T-cell (primary cell): ENCODE measurements at regions not wholly inside any gene's neighbourhood (a gene's known extent, or its start where the extent isn't known, plus 50 kb on each side); places are given as distances from the start of the nearest gene placed in this dataset.

Experiments
- ATAC-seq, 4 experiments: fragments of 200-7000 bp in 3 of 4; fragments of 150-1000 bp in 1 of 4; cut with Tn5 transposase; replicated peaks in 1 of 4; 1 replicate in 3 of 4; 2 replicates in 1 of 4; pipeline ENCODE4 v1.10.0; 2021; ENCODE audit warnings: moderate library complexity in 3 of 4, mild to moderate bottlenecking in 2 of 4, moderate number of reproducible peaks in 1 of 4
- CTCF ChIA-PET, 2 donors: fragments of 300-600 bp; sonication (Branson Sonifier 250); formaldehyde crosslinking; loops; one replicate each; lab custom pipeline; 2022; ENCODE audit warnings: antibody characterized with exemption in 2 of 2; lab: Charles Lee
- POLR2A ChIA-PET, 2 donors: fragments of 300-600 bp; sonication (Branson Sonifier 250); formaldehyde crosslinking; loops; one replicate each; lab custom pipeline; 2022; ENCODE audit warnings: antibody characterized with exemption in 2 of 2; lab: Charles Lee
- DNase-seq, 35 experiments: peaks; one replicate each; pipeline versions ENCODE4 v3.0.0 to v3.0.0-alpha.2; 2013 to 2023
- H3K27ac ChIP-seq: one replicate; pipeline ENCODE4 v1.5.1; 2013; ENCODE audit warnings: low read length
- H3K27me3 ChIP-seq, 2 experiments: replicated peaks in 1 of 2; 1 replicate in 1 of 2; 2 replicates in 1 of 2; pipeline versions ENCODE4 v1.6.1 to v1.7.0; 2013; ENCODE audit warnings: low read length in 1 of 2, mixed read lengths in 1 of 2; ENCODE audit not compliant: control insufficient read depth in 2 of 2, insufficient read depth in 2 of 2; ENCODE audit errors: extremely low read depth in 1 of 2
- H3K36me3 ChIP-seq, 2 donors: 1 replicate in 1 of 2; 2 replicates in 1 of 2; pipeline versions ENCODE4 v1.6.1 to v1.7.0; 2013; ENCODE audit warnings: low read length in 1 of 2; ENCODE audit not compliant: control insufficient read depth in 2 of 2, insufficient read depth in 1 of 2; ENCODE audit errors: extremely low read depth in 1 of 2
- H3K4me1 ChIP-seq, 2 experiments: 1 replicate in 1 of 2; 2 replicates in 1 of 2; pipeline versions ENCODE4 v1.6.1 to v1.7.0; 2013; ENCODE audit warnings: low read length in 2 of 2, mixed read lengths in 1 of 2; ENCODE audit not compliant: insufficient read depth in 2 of 2, control insufficient read depth in 1 of 2; ENCODE audit errors: extremely low read depth in 1 of 2
- H3K4me3 ChIP-seq, 2 donors: 1 replicate in 1 of 2; 2 replicates in 1 of 2; pipeline versions ENCODE4 v1.5.1 to v1.7.0; 2013; ENCODE audit warnings: mild to moderate bottlenecking in 2 of 2, low read length in 1 of 2, moderate library complexity in 1 of 2; ENCODE audit not compliant: control insufficient read depth in 1 of 2; ENCODE audit errors: extremely low read depth in 1 of 2
- H3K9me3 ChIP-seq: 2 replicates; pipeline ENCODE4 v1.7.0; 2013
- H3K27ac Mint-ChIP-seq, 2 donors: one replicate each; pipeline ENCODE4 v1.8.0; 2020 to 2021; ENCODE audit warnings: mild to moderate bottlenecking in 2 of 2, mixed read lengths in 2 of 2
- H3K27me3 Mint-ChIP-seq, 2 donors: one replicate each; pipeline ENCODE4 v1.8.0; 2021 to 2022; ENCODE audit warnings: mixed read lengths in 2 of 2
- H3K36me3 Mint-ChIP-seq: one replicate; pipeline ENCODE4 v1.8.0; 2021; ENCODE audit warnings: mixed read lengths
- H3K4me1 Mint-ChIP-seq, 3 donors: one replicate each; pipeline ENCODE4 v1.8.0; 2020 to 2022; ENCODE audit warnings: mixed read lengths in 3 of 3, mild to moderate bottlenecking in 1 of 3
- H3K4me3 Mint-ChIP-seq, 3 donors: one replicate each; pipeline ENCODE4 v1.8.0; 2020 to 2022; ENCODE audit warnings: mild to moderate bottlenecking in 3 of 3, mixed read lengths in 3 of 3, moderate library complexity in 3 of 3
- H3K9me3 Mint-ChIP-seq, 3 donors: one replicate each; pipeline ENCODE4 v1.8.0; 2020 to 2022; ENCODE audit warnings: mixed read lengths in 3 of 3
- WGBS: methylation state at CpG from one replicate; pipeline ENCODE4 v1.1.5; 2013; ENCODE audit warnings: missing lambda C conversion rate; ENCODE audit not compliant: insufficient coverage; 5-methylcytosine and 5-hydroxymethylcytosine counted together

GRCh38 chr19:30097746-30098280 is 155.8 kb downstream of the URI1 start:
- Histone ChIP-seq H3K9me3 (no peaks in the 10 kb centered on the region), H3K27me3 (peaks cover 0 to 6% of the 10 kb centered on the region in 2 experiments), H3K27ac (no peak overlapping the region), H3K4me1 (no peaks in the 10 kb centered on the region), H3K4me3 (no peak overlapping the region), H3K36me3 (no peaks in the 10 kb centered on the region)
- H3K36me3 Mint-ChIP-seq, result no peaks in the 10 kb centered on the region
- H3K27ac Mint-ChIP-seq, result no peak overlapping the region
- no peaks in the 10 kb centered on the region for H3K4me1 Mint-ChIP-seq
- no peak overlapping the region for H3K4me3 Mint-ChIP-seq
- DNase-seq, result no peak
- ChIA-PET CTCF (no interaction called here), POLR2A (no interaction called here)
- peaks cover 0 to 10% of the 10 kb centered on the region in 2 donors for H3K27me3 Mint-ChIP-seq
- no peaks in the 10 kb centered on the region for H3K9me3 Mint-ChIP-seq
- ATAC-seq, result peak in 1 of 4 experiments; percentile 32
- 71% methylated on average over 6 of the region's 9 CpGs for WGBS

- Histone ChIP-seq H3K4me1 (no peaks in the 10 kb centered on the region), H3K36me3 (no peaks in the 10 kb centered on the region), H3K9me3 (no peaks in the 10 kb centered on the region), H3K27ac (no peak overlapping the region), H3K4me3 (no peak overlapping the region), H3K27me3 (peaks cover 0 to 24% of the 10 kb centered on the region in 2 experiments)
- DNase-seq, result no peak
- Mint-ChIP-seq H3K36me3 (no peaks in the 10 kb centered on the region), H3K27me3 (peaks cover 7 to 8% of the 10 kb centered on the region in 2 donors), H3K9me3 (no peaks in the 10 kb centered on the region), H3K4me3 (no peak overlapping the region), H3K4me1 (no peaks in the 10 kb centered on the region), H3K27ac (no peak overlapping the region)
- no peak for ATAC-seq
- ChIA-PET CTCF (no interaction called here), POLR2A (interaction anchor here in 1 of 2 donors (0.6 kb wide), 1 partner anchor 1982 kb away, joined by 3 read pairs; no protein-coding TSS in a partner anchor)
- WGBS, result 100% methylated on average over 2 of the region's 6 CpGs
These were observed 160.2 kb downstream of the URI1 start for GRCh38 chr19:30102239-30102638.

GRCh38 chr19:30102666-30103065 is 160.6 kb downstream of the URI1 start:
- Histone ChIP-seq H3K9me3 (no peaks in the 10 kb centered on the region), H3K27ac (no peak overlapping the region), H3K27me3 (peaks cover 0 to 27% of the 10 kb centered on the region in 2 experiments), H3K36me3 (no peaks in the 10 kb centered on the region), H3K4me3 (no peak overlapping the region), H3K4me1 (no peaks in the 10 kb centered on the region)
- DNase-seq (no peak), ATAC-seq (no peak)
- Mint-ChIP-seq H3K9me3 (no peaks in the 10 kb centered on the region), H3K27ac (no peak overlapping the region), H3K4me1 (no peaks in the 10 kb centered on the region), H3K4me3 (no peak overlapping the region), H3K27me3 (peaks cover 7 to 9% of the 10 kb centered on the region in 2 donors), H3K36me3 (no peaks in the 10 kb centered on the region)
- ChIA-PET CTCF (no interaction called here), POLR2A (no interaction called here)
- WGBS, result 73% methylated on average over 3 of the region's 7 CpGs

DNA sequence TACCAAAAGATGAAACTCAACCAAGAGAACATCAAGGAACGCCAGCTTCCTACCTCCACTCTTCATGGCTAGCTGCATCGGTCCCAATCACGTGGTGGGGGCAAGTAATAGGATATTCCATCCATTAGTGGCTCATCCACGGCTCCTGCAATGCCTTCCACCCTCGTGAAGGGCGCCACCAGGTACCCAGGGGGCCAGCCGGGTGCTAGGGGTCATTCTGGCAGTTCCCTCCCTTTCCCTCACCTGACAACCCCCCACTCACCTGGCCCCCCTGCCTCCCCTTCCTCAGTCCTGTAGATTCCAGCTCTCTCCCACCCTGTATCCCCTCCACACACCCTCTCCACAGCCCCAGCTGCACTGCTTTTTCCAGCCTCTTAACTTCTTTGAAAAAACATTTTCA is 161.9 kb downstream of the URI1 start:
- Histone ChIP-seq H3K9me3 (no peaks in the 10 kb centered on the region), H3K36me3 (no peaks in the 10 kb centered on the region), H3K27me3 (peaks cover 0 to 27% of the 10 kb centered on the region in 2 experiments), H3K4me3 (no peak overlapping the region), H3K27ac (no peak overlapping the region), H3K4me1 (no peaks in the 10 kb centered on the region)
- H3K4me3 Mint-ChIP-seq, result no peak overlapping the region
- peaks cover 7 to 9% of the 10 kb centered on the region in 2 donors for H3K27me3 Mint-ChIP-seq
- H3K36me3 Mint-ChIP-seq, result no peaks in the 10 kb centered on the region
- H3K4me1 Mint-ChIP-seq, result no peaks in the 10 kb centered on the region
- H3K27ac Mint-ChIP-seq, result no peak overlapping the region
- H3K9me3 Mint-ChIP-seq, result no peaks in the 10 kb centered on the region
- ChIA-PET POLR2A (no interaction called here), CTCF (no interaction called here)
- DNase-seq (no peak), ATAC-seq (no peak)
- 73% methylated on average over 3 of the region's 7 CpGs for WGBS

DNA sequence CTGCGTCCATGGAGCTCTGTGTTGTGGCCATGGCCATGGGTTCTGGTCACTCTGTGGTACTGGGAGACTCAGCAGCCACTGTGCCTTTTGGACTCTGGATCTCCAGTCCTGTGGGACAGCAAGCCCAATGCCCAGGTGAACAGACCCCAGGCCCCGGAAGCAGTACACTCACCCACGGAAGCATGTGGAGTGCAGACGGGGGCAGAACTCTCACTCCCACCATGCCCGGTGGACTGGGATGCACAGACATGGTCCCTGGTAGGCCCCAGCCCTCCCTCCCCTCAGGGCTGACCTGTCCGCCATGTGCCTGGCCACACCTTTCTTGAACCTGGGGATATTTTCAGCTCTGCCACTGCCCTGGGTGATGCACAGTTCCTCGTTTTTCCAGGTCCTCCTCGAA is 163.3 kb downstream of the URI1 start:
- no peaks in the 10 kb centered on the region for H3K4me1 ChIP-seq
- H3K36me3 ChIP-seq, result no peaks in the 10 kb centered on the region
- no peak overlapping the region for H3K4me3 ChIP-seq
- DNase-seq, result no peak
- no peaks in the 10 kb centered on the region for H3K36me3 Mint-ChIP-seq
- no peaks in the 10 kb centered on the region for H3K9me3 Mint-ChIP-seq
- H3K4me3 Mint-ChIP-seq, result no peak overlapping the region
- peaks cover 7 to 9% of the 10 kb centered on the region in 2 donors for H3K27me3 Mint-ChIP-seq
- ChIA-PET POLR2A (no interaction called here), CTCF (no interaction called here)
- no peak overlapping the region for H3K27ac ChIP-seq
- 80% methylated on average over 7 of the region's 8 CpGs for WGBS
- H3K9me3 ChIP-seq, result no peaks in the 10 kb centered on the region
- no peak for ATAC-seq
- H3K4me1 Mint-ChIP-seq, result no peaks in the 10 kb centered on the region
- H3K27me3 ChIP-seq, result peaks cover 0 to 27% of the 10 kb centered on the region in 2 experiments
- no peak overlapping the region for H3K27ac Mint-ChIP-seq

- Mint-ChIP-seq H3K27ac (no peak overlapping the region), H3K4me1 (no peaks in the 10 kb centered on the region), H3K27me3 (peaks cover 7 to 12% of the 10 kb centered on the region in 2 donors), H3K9me3 (no peaks in the 10 kb centered on the region), H3K36me3 (no peaks in the 10 kb centered on the region), H3K4me3 (no peak overlapping the region)
- ChIA-PET CTCF (no interaction called here), POLR2A (no interaction called here)
- no peaks in the 10 kb centered on the region for H3K9me3 ChIP-seq
- peaks cover 0 to 27% of the 10 kb centered on the region in 2 experiments for H3K27me3 ChIP-seq
- no peak for ATAC-seq
- no peaks in the 10 kb centered on the region for H3K36me3 ChIP-seq
- WGBS, result 51% methylated on average over 5 of the region's 6 CpGs
- H3K4me3 ChIP-seq, result no peak overlapping the region
- no peak for DNase-seq
- H3K27ac ChIP-seq, result no peak overlapping the region
- no peaks in the 10 kb centered on the region for H3K4me1 ChIP-seq
These were observed 163.7 kb downstream of the URI1 start for GRCh38 chr19:30105727-30106126.
